Uterus (tissue), 3 donors: ENCODE measurements at regions not wholly inside any gene's neighbourhood (a gene's known extent, or its start where the extent isn't known, plus 50 kb on each side); places are given as distances from the start of the nearest gene placed in this dataset.
"Not testable (repeated sequence)": the region's sequence is repeated elsewhere in the genome, so short reads cannot be mapped to it uniquely, and the experiment has no call there.

Experiments
- DNase-seq, 2 donors: peaks; one replicate each; pipeline ENCODE4 v3.0.0-alpha.2; 2019 to 2020
- H3K27ac ChIP-seq, 2 donors: fragments of 200-600 bp; sonication (generic); 1 replicate in 1 of 2; 2 replicates in 1 of 2; pipeline ENCODE4 v1.5.1; 2016 to 2018
- H3K27me3 ChIP-seq, 2 donors: fragments of 200-600 bp; sonication (generic); one replicate each; pipeline ENCODE4 v1.5.1; 2018 to 2019; ENCODE audit warnings: control low read depth in 1 of 2
- H3K36me3 ChIP-seq, 2 donors: fragments of 200-600 bp; sonication (generic); one replicate each; pipeline ENCODE4 v1.5.1; 2019; ENCODE audit warnings: control low read depth in 1 of 2
- H3K4me1 ChIP-seq, 2 donors: fragments of 200-600 bp; sonication (generic); one replicate each; pipeline ENCODE4 v1.5.1; 2018 to 2019; ENCODE audit warnings: control low read depth in 1 of 2
- H3K4me3 ChIP-seq, 2 donors: fragments of 200-600 bp; sonication (generic); 1 replicate in 1 of 2; 2 replicates in 1 of 2; pipeline ENCODE4 v1.5.1; 2018 to 2019; ENCODE audit warnings: mild to moderate bottlenecking in 1 of 2
- H3K9me3 ChIP-seq, 2 donors: fragments of 200-600 bp; sonication (generic); one replicate each; pipeline ENCODE4 v1.5.1; 2019; ENCODE audit warnings: control low read depth in 1 of 2
- POLR2A ChIP-seq, 2 donors: fragments of 450-650 bp; IDR thresholded peaks; one replicate each; pipeline ENCODE4 v1.6.1; 2016; ENCODE audit warnings: antibody characterized with exemption in 2 of 2, mild to moderate bottlenecking in 1 of 2, moderate library complexity in 1 of 2
- intact Hi-C: fragments of 100-400 bp; cut with DNase I; formaldehyde crosslinking; loops from one replicate; pipeline ENCODE4 v1.15.1; 2023; ENCODE audit warnings: low total_unique reads
- TF ChIP-seq, protein P1 (sequence below), 4 experiments: fragments of 200-600 bp in 2 of 4; fragments of 450-650 bp in 2 of 4; sonication (generic) in 2 of 4; IDR thresholded peaks; one replicate each; pipeline ENCODE4 v1.5.1; 2016 to 2019; ENCODE audit warnings: antibody characterized with exemption in 4 of 4, mild to moderate bottlenecking in 2 of 4, moderate library complexity in 1 of 4
- donor health status: DM: yes; HTN: yes; CAD: no.

DNA sequence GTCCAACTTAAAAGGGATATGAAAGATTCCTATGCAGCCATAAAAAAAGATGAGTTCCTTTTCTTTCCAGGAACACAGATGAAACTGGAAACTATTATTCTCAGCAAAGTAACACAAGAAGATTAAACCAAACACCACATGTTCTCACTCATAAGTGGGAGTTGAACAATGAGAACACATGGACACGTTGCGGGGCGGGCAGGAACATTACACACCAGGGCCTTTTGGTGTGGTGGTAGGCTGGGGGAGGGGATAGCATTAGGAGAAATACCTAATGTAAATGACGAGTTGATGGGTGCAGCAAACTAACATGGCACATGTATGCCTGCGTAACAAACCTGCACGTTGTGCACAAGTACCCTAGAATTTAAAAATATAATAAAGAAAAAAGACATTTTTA is 516.1 kb downstream of the LRRC70 start:
- Histone ChIP-seq H3K27me3 (no peaks in the 10 kb centered on the region), H3K4me3 (no peak overlapping the region), H3K4me1 (no peaks in the 10 kb centered on the region)

GRCh38 chr5:63089147-63089546 is 510.5 kb downstream of the LRRC70 start:
- H3K4me1 ChIP-seq: no peaks in the 10 kb centered on the region
- no peaks in the 10 kb centered on the region for H3K36me3 ChIP-seq
- H3K27me3 ChIP-seq: no peaks in the 10 kb centered on the region
- TF ChIP-seq, protein P1, sequence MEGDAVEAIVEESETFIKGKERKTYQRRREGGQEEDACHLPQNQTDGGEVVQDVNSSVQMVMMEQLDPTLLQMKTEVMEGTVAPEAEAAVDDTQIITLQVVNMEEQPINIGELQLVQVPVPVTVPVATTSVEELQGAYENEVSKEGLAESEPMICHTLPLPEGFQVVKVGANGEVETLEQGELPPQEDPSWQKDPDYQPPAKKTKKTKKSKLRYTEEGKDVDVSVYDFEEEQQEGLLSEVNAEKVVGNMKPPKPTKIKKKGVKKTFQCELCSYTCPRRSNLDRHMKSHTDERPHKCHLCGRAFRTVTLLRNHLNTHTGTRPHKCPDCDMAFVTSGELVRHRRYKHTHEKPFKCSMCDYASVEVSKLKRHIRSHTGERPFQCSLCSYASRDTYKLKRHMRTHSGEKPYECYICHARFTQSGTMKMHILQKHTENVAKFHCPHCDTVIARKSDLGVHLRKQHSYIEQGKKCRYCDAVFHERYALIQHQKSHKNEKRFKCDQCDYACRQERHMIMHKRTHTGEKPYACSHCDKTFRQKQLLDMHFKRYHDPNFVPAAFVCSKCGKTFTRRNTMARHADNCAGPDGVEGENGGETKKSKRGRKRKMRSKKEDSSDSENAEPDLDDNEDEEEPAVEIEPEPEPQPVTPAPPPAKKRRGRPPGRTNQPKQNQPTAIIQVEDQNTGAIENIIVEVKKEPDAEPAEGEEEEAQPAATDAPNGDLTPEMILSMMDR (IDR thresholded peaks at IDR 0.05): no peak
- no peak for TF ChIP-seq POLR2A (IDR thresholded peaks at IDR 0.05)
- no peak overlapping the region for H3K27ac ChIP-seq
- H3K4me3 ChIP-seq: no peak overlapping the region
- no peaks in the 10 kb centered on the region for H3K9me3 ChIP-seq
- no peak for DNase-seq
- intact Hi-C loops: no loop called here

More for the DNA sequence above, 516.1 kb downstream of the LRRC70 start:
- intact Hi-C loops: no loop called here
- DNase-seq: no peak
- Histone ChIP-seq H3K36me3 (no peaks in the 10 kb centered on the region), H3K9me3 (no peaks in the 10 kb centered on the region), H3K27ac (no peak overlapping the region)
- TF ChIP-seq POLR2A (IDR thresholded peaks at IDR 0.05): no peak
- TF ChIP-seq, protein P1 (IDR thresholded peaks at IDR 0.05): no peak

DNA sequence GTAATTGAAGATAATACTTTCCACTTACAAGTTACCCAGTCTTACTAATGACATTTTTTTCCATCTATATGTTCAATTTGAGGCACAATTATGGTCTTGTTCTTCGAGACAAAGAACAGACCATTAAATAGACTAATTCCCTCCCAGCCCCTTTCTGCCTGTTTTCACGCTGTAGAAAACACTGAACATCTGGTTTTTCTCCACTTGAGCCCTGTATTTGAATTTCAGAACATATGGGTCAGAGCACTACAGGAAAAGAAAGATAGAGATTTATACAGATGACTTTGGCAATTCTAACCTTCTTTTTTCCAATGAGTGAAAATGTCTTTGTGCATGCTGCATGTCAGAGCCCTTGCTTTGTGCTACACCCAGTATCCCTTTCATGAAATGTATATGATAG is 506.9 kb downstream of the LRRC70 start:
- TF ChIP-seq, protein P1 (IDR thresholded peaks at IDR 0.05): no peak
- TF ChIP-seq POLR2A (IDR thresholded peaks at IDR 0.05): no peak
- Histone ChIP-seq H3K9me3 (no peaks in the 10 kb centered on the region), H3K4me1 (no peaks in the 10 kb centered on the region), H3K36me3 (no peaks in the 10 kb centered on the region), H3K27ac (no peak overlapping the region), H3K4me3 (no peak overlapping the region), H3K27me3 (no peaks in the 10 kb centered on the region)
- intact Hi-C loops: no loop called here
- no peak for DNase-seq

DNA sequence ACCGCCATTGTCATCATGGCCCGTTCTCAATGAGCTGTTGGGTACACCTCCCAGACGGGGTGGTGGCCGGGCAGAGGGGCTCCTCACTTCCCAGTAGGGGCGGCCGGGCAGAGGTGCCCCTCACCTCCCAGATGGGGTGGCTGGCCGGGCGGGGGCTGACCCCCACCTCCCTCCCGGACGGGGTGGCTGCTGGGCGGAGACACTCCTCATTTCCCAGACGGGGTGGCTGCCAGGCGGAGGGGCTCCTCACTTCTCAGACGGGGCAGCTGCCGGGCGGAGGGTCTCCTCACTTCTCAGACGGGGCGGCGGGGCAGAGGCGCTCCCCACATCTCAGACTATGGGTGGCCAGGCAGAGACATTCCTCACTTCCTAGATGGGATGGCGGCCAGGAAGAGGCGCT is 505.1 kb downstream of the LRRC70 start:
- H3K4me1 ChIP-seq, DNase-seq, H3K4me3 ChIP-seq, H3K27ac ChIP-seq, H3K9me3 ChIP-seq, intact Hi-C loops, H3K36me3 ChIP-seq, H3K27me3 ChIP-seq: not testable (repeated sequence)

DNA sequence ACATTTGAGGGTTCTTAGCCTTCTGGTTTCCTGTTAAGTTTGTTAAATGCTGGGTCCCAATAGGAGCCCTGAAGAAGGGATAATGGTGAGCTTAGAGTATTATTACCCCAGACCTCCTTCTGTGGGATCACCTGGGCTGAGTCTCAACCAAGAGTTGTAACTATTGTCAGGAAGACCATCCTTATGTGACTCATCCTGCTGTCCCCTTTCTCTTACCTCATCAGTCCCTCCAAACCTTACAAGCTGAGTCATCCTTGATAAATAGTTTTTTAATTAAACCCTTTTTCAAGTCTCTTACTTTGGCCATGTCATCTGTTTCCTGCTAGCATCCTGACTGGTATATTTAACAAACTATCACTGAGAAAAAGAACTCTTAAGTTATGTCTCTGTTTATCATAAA is 502.8 kb downstream of the LRRC70 start:
- no peak for TF ChIP-seq POLR2A (IDR thresholded peaks at IDR 0.05)
- TF ChIP-seq, protein P1 (IDR thresholded peaks at IDR 0.05): no peak
- Histone ChIP-seq H3K27me3 (no peaks in the 10 kb centered on the region), H3K9me3 (no peaks in the 10 kb centered on the region), H3K4me3 (no peak overlapping the region), H3K4me1 (no peaks in the 10 kb centered on the region), H3K27ac (no peak overlapping the region), H3K36me3 (no peaks in the 10 kb centered on the region)
- intact Hi-C loops: no loop called here
- DNase-seq: no peak

DNA sequence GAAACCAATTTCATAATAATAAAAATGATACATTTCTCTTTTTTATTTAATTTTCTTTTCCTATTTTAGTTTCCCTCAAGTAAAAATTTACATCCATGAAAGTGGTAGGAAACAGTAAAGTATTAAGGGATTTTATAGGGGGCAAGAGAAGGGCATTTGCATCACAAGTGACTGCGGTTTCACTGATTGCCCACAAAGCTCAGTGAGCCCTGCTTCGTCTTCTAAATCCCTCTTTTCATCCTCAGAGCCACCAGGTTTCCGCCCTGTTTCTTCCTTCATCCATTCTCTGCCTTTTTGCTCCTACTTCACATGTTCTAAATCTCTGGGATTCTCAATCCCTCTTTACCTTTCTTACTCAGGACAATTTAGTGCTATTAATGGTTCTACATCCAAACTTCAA is 491.4 kb downstream of the LRRC70 start:
- H3K9me3 ChIP-seq: no peaks in the 10 kb centered on the region
- no peaks in the 10 kb centered on the region for H3K36me3 ChIP-seq
- no peak for DNase-seq
- intact Hi-C loops: no loop called here
- H3K4me3 ChIP-seq: no peak overlapping the region
- TF ChIP-seq, protein P1 (IDR thresholded peaks at IDR 0.05): no peak
- no peak for TF ChIP-seq POLR2A (IDR thresholded peaks at IDR 0.05)
- no peaks in the 10 kb centered on the region for H3K27me3 ChIP-seq
- no peaks in the 10 kb centered on the region for H3K4me1 ChIP-seq
- H3K27ac ChIP-seq: no peak overlapping the region
